Peyer's patch (tissue), 4 donors: ENCODE measurements at regions not wholly inside any gene's neighbourhood (a gene's known extent, or its start where the extent isn't known, plus 50 kb on each side); places are given as distances from the start of the nearest gene placed in this dataset.

Experiments used
- POLR2A ChIP-seq, 2 donors: fragments of 450-650 bp; IDR thresholded peaks; one replicate each; pipeline ENCODE4 v1.5.1; 2017; ENCODE audit warnings: antibody characterized with exemption in 2 of 2, mild to moderate bottlenecking in 2 of 2, moderate library complexity in 2 of 2
- TF ChIP-seq, protein P1 (sequence below), 6 experiments: fragments of 450-650 bp in 4 of 6; fragments of 200-600 bp in 2 of 6; sonication (generic) in 1 of 6; IDR thresholded peaks; one replicate each; pipeline ENCODE4 v1.5.1; 2017 to 2019; ENCODE audit warnings: antibody characterized with exemption in 6 of 6, mild to moderate bottlenecking in 3 of 6, moderate library complexity in 1 of 6

DNA sequence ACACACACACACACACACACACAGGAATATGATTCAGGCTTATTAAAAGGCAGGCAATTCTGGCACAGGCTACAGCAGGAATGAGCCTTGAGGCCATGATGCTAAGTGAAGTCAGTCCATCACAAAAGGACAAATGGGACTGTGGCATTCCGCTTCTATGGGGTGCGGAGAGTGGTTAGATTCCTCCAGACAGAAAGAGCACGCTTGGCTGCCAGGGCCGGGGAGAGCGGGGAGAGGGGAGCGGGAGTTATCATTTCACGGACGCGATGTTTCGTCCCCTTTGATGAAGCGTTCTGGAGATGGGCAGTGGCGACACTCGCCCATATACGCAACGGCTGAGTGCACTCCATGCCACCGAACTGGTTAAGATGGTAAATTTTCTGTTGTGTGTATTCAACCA lies 58.5 kb upstream of the FAM174B start:
- TF ChIP-seq, protein P1, sequence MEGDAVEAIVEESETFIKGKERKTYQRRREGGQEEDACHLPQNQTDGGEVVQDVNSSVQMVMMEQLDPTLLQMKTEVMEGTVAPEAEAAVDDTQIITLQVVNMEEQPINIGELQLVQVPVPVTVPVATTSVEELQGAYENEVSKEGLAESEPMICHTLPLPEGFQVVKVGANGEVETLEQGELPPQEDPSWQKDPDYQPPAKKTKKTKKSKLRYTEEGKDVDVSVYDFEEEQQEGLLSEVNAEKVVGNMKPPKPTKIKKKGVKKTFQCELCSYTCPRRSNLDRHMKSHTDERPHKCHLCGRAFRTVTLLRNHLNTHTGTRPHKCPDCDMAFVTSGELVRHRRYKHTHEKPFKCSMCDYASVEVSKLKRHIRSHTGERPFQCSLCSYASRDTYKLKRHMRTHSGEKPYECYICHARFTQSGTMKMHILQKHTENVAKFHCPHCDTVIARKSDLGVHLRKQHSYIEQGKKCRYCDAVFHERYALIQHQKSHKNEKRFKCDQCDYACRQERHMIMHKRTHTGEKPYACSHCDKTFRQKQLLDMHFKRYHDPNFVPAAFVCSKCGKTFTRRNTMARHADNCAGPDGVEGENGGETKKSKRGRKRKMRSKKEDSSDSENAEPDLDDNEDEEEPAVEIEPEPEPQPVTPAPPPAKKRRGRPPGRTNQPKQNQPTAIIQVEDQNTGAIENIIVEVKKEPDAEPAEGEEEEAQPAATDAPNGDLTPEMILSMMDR (IDR thresholded peaks at IDR 0.05) = no peak
- no peak for TF ChIP-seq POLR2A (IDR thresholded peaks at IDR 0.05)
